Coronary artery (tissue), 2 donors: ENCODE measurements at regions not wholly inside any gene's neighbourhood (a gene's known extent, or its start where the extent isn't known, plus 50 kb on each side); places are given as distances from the start of the nearest gene placed in this dataset.

Experiments
- DNase-seq: peaks from one replicate; pipeline ENCODE4 v3.0.0-alpha.2; 2017; ENCODE audit warnings: low spot score
- H3K27ac ChIP-seq, 2 donors: fragments of 200-600 bp; sonication (generic); one replicate each; pipeline ENCODE4 v1.5.1; 2016 to 2019
- H3K4me3 ChIP-seq: fragments of 200-600 bp; sonication (generic); 2 replicates; pipeline ENCODE4 v1.5.1; 2016; ENCODE audit warnings: mild to moderate bottlenecking, moderate library complexity
- TF ChIP-seq, protein P1 (sequence below): fragments of 200-600 bp; sonication (generic); IDR thresholded peaks from one replicate; pipeline ENCODE4 v1.5.1; 2019; ENCODE audit warnings: antibody characterized with exemption

DNA sequence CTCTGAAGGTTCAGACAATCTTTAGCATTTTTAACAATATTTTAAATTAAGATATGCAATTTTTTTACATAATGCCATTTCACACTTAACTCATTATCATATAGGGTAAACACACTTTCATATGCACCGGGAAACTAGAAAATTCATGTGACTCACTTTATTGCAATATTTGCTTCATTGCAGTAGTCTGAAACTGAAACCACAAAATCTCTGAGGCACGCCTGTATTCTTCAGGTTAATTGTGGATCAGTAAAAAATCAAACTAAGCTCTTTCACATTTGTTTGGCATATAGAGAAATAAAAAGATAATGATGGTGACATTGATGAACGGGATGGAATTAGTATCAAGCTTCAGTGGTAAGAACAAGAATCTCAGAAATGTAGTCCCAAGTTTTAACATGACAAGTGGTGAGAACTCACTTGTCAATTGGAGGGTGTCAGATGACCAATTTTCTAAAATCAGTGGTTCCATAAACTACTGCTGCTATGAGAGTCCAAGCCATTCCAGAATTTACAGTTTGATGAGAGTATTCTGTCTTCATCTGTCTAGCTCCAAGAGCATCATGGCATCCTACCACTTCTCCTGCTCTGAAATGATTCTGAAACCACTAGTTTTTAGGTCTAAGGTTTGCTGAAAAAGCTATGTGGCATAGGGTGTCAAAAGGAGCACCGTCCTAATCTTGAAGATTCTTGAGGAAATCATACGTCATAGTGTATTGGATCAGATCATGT is 281.0 kb downstream of the PTPRC start:
- TF ChIP-seq, protein P1, sequence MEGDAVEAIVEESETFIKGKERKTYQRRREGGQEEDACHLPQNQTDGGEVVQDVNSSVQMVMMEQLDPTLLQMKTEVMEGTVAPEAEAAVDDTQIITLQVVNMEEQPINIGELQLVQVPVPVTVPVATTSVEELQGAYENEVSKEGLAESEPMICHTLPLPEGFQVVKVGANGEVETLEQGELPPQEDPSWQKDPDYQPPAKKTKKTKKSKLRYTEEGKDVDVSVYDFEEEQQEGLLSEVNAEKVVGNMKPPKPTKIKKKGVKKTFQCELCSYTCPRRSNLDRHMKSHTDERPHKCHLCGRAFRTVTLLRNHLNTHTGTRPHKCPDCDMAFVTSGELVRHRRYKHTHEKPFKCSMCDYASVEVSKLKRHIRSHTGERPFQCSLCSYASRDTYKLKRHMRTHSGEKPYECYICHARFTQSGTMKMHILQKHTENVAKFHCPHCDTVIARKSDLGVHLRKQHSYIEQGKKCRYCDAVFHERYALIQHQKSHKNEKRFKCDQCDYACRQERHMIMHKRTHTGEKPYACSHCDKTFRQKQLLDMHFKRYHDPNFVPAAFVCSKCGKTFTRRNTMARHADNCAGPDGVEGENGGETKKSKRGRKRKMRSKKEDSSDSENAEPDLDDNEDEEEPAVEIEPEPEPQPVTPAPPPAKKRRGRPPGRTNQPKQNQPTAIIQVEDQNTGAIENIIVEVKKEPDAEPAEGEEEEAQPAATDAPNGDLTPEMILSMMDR: no peak
- DNase-seq: no peak
- Histone ChIP-seq H3K4me3 (no peak overlapping the region), H3K27ac (no peak overlapping the region)

DNA sequence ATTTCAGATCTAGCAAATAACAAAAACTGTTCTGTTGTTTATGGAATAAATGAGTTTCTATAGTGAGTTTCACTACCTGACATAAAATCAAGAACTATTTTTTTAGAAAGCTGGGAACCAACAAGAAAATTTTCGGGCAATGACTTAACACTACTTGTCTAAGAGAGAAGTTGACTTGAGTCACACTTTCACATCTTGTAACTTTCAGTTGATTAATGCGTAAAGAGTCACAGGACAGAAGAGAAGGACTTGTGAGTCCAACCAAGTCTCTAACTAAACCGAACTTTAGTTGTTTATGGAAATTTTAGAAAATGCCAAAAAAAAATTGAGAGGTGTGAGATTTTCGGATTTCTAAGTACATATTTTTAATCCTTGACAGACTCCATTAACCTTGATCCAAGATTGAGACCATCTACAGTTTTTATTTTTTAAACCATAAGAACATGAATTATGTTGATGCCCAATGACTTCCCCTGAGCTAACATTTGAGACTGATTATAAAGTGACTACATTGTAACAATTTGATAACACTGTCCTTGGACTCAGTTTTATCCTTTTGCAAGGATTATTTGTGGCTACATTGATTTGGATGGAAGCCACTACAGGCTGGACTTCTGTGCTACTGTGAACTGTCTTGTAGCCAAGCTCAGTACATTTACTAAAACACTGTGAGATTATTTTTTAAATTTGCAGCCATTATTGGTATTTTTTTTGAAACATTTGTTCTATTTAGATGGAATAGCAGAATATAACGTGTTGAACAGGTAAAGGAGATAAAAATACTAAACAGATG is 284.0 kb downstream of the PTPRC start:
- no peak for DNase-seq
- Histone ChIP-seq H3K27ac (peak overlapping the region; percentile 36 to 47), H3K4me3 (no peak overlapping the region)
- TF ChIP-seq, protein P1: no peak

DNA sequence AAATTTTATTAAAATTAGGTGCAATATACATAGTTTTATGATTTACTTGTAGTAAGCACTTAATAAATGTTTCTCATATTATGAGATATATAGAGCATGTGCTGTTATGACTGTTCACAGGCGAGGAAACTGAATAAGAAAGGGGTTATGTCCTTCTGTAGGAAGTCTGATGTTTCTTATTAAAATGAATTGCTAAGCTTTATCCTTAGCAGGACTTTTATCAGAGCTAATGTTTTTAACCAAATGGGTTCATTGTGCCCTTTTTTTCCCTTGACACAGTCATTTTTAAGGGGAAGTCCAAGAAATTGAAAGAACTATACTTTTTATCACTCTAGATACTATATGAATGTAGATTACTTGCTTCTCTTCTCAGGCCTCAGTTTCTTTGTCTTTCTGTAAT is 285.2 kb downstream of the PTPRC start:
- Histone ChIP-seq H3K4me3 (no peak overlapping the region), H3K27ac (no peak overlapping the region)
- no peak for DNase-seq
- TF ChIP-seq, protein P1: no peak

DNA sequence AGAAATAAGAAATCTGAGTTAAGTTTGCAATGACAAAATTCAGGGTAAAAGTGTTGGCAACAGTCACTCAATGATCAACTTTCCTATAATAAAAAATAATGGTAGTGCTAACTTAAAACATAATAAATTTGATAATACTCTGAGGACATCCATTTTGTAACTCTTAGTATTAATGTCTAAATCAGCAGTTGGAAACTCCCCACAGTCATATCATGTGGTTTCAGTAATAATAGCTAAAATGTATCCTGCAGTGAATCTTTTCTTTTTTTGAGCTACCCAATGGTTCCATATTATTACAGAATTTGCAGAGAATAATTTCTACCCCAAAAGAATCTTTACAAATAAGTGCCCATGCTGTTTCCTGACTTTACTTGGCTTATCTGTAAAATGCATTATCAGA is 286.7 kb downstream of the PTPRC start:
- Histone ChIP-seq H3K27ac (no peak overlapping the region), H3K4me3 (no peak overlapping the region)
- TF ChIP-seq, protein P1: no peak
- no peak for DNase-seq

DNA sequence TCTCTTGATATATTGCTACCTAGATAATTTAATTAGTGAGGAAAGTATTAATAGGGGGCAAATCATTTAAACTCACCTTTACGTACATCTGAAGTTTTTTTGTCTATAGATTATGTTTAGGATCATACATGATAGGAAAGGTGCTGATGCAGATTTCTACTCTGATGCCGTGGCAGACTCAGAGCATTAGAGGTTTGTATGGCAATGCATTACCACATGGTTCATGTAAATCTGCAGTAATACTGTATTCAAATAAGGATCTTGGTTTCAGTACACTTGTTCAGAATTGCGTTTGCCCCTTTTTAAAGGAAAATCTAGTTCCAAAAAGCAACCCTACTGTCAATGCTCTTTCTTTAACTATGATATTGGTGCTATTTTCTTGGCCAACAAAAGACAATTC is 288.3 kb downstream of the PTPRC start:
- no peak overlapping the region for H3K4me3 ChIP-seq
- no peak for DNase-seq

DNA sequence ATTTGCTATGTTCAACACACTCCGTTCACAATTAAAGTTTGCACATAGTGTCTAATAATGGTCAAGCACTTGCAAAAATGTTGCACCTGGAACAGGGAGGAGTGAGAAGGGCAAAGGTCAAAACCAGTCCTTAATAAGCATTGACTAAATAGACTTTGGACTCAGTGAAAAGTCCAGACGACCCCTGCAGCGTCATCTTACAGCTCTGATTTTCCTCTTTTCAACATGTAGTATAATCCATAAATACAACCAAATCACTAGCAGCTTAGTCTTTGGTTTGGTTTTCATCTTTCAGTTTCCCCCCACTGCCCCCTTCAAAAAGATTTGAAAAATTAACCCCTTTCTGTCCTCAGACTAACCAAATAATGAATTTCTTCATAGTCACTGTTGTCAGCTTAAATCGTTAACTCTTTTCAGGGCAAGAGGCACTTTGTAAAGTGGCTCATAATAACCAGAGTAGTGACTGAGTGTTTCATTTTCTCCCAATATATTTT is 290.3 kb downstream of the PTPRC start:
- H3K27ac ChIP-seq: no peak overlapping the region
- TF ChIP-seq, protein P1: no peak
- no peak overlapping the region for H3K4me3 ChIP-seq
- DNase-seq: no peak

More for the DNA sequence above, 288.3 kb downstream of the PTPRC start:
- TF ChIP-seq, protein P1: no peak
- H3K27ac ChIP-seq: no peak overlapping the region
